ENCODE measurements at regions not wholly inside any gene's neighbourhood (a gene's known extent, or its start where the extent isn't known, plus 50 kb on each side); places are given as distances from the start of the nearest gene placed in this dataset.

DNA sequence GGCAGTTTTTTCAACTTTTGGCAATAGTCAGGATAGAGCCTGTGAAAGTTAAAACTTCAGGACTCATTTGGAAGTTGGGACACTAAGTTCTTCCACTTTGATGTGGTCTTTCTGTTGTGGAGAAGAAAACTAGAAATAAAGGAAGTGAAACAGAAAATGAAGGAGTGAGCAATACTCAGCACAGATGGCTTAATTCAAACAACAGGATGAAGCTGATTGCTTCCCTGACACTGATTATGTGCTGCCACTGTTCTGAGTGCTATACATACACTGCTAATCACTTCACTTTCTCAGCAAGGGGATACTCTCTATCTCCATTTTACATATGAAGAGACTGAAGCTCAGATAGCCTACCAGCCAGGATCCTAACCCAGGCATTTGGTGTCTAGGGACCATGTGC, 235.1 kb upstream of the CPEB2 start:
- TF ChIP-seq, protein P1, sequence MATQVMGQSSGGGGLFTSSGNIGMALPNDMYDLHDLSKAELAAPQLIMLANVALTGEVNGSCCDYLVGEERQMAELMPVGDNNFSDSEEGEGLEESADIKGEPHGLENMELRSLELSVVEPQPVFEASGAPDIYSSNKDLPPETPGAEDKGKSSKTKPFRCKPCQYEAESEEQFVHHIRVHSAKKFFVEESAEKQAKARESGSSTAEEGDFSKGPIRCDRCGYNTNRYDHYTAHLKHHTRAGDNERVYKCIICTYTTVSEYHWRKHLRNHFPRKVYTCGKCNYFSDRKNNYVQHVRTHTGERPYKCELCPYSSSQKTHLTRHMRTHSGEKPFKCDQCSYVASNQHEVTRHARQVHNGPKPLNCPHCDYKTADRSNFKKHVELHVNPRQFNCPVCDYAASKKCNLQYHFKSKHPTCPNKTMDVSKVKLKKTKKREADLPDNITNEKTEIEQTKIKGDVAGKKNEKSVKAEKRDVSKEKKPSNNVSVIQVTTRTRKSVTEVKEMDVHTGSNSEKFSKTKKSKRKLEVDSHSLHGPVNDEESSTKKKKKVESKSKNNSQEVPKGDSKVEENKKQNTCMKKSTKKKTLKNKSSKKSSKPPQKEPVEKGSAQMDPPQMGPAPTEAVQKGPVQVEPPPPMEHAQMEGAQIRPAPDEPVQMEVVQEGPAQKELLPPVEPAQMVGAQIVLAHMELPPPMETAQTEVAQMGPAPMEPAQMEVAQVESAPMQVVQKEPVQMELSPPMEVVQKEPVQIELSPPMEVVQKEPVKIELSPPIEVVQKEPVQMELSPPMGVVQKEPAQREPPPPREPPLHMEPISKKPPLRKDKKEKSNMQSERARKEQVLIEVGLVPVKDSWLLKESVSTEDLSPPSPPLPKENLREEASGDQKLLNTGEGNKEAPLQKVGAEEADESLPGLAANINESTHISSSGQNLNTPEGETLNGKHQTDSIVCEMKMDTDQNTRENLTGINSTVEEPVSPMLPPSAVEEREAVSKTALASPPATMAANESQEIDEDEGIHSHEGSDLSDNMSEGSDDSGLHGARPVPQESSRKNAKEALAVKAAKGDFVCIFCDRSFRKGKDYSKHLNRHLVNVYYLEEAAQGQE (IDR thresholded peaks at IDR 0.05; ENCODE audit: unreplicated experiment) = no peak
- TF ChIP-seq, protein P2, sequence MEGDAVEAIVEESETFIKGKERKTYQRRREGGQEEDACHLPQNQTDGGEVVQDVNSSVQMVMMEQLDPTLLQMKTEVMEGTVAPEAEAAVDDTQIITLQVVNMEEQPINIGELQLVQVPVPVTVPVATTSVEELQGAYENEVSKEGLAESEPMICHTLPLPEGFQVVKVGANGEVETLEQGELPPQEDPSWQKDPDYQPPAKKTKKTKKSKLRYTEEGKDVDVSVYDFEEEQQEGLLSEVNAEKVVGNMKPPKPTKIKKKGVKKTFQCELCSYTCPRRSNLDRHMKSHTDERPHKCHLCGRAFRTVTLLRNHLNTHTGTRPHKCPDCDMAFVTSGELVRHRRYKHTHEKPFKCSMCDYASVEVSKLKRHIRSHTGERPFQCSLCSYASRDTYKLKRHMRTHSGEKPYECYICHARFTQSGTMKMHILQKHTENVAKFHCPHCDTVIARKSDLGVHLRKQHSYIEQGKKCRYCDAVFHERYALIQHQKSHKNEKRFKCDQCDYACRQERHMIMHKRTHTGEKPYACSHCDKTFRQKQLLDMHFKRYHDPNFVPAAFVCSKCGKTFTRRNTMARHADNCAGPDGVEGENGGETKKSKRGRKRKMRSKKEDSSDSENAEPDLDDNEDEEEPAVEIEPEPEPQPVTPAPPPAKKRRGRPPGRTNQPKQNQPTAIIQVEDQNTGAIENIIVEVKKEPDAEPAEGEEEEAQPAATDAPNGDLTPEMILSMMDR (conservative IDR thresholded peaks at IDR 0.05; ENCODE audit: low read depth in 2 of 2) = no peak
- TF ChIP-seq POLR2AphosphoS5 (IDR thresholded peaks at IDR 0.05; ENCODE audit: low read depth) (no peak), EZH2 (IDR thresholded peaks at IDR 0.05; ENCODE audit: low read depth, unreplicated experiment) (no peak), ZNF331 (CRISPR knock-in tag; IDR thresholded peaks at IDR 0.05; ENCODE audit: low read depth) (no peak), ZNF114 (CRISPR knock-in tag; IDR thresholded peaks at IDR 0.05) (no peak), CREB1 (CRISPR knock-in tag; IDR thresholded peaks at IDR 0.05; ENCODE audit: low read depth) (no peak), STAT1 (IDR thresholded peaks at IDR 0.05; ENCODE audit: unreplicated experiment) (no peak), JUNB (IDR thresholded peaks at IDR 0.05; ENCODE audit: unreplicated experiment) (no peak)
- TF ChIP-seq, protein P3, sequence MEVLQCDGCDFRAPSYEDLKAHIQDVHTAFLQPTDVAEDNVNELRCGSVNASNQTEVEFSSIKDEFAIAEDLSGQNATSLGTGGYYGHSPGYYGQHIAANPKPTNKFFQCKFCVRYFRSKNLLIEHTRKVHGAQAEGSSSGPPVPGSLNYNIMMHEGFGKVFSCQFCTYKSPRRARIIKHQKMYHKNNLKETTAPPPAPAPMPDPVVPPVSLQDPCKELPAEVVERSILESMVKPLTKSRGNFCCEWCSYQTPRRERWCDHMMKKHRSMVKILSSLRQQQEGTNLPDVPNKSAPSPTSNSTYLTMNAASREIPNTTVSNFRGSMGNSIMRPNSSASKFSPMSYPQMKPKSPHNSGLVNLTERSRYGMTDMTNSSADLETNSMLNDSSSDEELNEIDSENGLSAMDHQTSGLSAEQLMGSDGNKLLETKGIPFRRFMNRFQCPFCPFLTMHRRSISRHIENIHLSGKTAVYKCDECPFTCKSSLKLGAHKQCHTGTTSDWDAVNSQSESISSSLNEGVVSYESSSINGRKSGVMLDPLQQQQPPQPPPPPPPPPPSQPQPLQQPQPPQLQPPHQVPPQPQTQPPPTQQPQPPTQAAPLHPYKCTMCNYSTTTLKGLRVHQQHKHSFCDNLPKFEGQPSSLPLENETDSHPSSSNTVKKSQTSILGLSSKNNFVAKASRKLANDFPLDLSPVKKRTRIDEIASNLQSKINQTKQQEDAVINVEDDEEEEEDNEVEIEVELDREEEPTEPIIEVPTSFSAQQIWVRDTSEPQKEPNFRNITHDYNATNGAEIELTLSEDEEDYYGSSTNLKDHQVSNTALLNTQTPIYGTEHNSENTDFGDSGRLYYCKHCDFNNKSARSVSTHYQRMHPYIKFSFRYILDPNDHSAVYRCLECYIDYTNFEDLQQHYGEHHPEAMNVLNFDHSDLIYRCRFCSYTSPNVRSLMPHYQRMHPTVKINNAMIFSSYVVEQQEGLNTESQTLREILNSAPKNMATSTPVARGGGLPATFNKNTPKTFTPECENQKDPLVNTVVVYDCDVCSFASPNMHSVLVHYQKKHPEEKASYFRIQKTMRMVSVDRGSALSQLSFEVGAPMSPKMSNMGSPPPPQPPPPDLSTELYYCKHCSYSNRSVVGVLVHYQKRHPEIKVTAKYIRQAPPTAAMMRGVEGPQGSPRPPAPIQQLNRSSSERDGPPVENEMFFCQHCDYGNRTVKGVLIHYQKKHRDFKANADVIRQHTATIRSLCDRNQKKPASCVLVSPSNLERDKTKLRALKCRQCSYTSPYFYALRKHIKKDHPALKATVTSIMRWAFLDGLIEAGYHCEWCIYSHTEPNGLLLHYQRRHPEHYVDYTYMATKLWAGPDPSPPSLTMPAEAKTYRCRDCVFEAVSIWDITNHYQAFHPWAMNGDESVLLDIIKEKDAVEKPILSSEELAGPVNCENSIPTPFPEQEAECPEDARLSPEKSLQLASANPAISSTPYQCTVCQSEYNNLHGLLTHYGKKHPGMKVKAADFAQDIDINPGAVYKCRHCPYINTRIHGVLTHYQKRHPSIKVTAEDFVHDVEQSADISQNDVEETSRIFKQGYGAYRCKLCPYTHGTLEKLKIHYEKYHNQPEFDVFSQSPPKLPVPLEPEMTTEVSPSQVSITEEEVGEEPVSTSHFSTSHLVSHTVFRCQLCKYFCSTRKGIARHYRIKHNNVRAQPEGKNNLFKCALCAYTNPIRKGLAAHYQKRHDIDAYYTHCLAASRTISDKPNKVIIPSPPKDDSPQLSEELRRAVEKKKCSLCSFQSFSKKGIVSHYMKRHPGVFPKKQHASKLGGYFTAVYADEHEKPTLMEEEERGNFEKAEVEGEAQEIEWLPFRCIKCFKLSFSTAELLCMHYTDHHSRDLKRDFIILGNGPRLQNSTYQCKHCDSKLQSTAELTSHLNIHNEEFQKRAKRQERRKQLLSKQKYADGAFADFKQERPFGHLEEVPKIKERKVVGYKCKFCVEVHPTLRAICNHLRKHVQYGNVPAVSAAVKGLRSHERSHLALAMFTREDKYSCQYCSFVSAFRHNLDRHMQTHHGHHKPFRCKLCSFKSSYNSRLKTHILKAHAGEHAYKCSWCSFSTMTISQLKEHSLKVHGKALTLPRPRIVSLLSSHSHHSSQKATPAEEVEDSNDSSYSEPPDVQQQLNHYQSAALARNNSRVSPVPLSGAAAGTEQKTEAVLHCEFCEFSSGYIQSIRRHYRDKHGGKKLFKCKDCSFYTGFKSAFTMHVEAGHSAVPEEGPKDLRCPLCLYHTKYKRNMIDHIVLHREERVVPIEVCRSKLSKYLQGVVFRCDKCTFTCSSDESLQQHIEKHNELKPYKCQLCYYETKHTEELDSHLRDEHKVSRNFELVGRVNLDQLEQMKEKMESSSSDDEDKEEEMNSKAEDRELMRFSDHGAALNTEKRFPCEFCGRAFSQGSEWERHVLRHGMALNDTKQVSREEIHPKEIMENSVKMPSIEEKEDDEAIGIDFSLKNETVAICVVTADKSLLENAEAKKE (CRISPR knock-in tag; IDR thresholded peaks at IDR 0.05) = no peak
- TF ChIP-seq, protein P4, sequence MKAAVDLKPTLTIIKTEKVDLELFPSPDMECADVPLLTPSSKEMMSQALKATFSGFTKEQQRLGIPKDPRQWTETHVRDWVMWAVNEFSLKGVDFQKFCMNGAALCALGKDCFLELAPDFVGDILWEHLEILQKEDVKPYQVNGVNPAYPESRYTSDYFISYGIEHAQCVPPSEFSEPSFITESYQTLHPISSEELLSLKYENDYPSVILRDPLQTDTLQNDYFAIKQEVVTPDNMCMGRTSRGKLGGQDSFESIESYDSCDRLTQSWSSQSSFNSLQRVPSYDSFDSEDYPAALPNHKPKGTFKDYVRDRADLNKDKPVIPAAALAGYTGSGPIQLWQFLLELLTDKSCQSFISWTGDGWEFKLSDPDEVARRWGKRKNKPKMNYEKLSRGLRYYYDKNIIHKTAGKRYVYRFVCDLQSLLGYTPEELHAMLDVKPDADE (IDR thresholded peaks at IDR 0.05) = no peak

Measured in GM23338 (cell line).